Mucosa of rectum (tissue), 2 donors: ENCODE measurements at regions not wholly inside any gene's neighbourhood (a gene's known extent, or its start where the extent isn't known, plus 50 kb on each side); places are given as distances from the start of the nearest gene placed in this dataset.
A peak's percentile ranks its signal among the peaks of the same experiment; 100 is the strongest.
"Not testable (repeated sequence)": the region's sequence is repeated elsewhere in the genome, so short reads cannot be mapped to it uniquely, and the experiment has no call there.

ENCODE experiments used
- H3K27ac ChIP-seq, 2 donors: one replicate each; pipeline ENCODE4 v1.7.0; 2013; ENCODE audit warnings: inconsistent platforms in 2 of 2, low read depth in 2 of 2, low read length in 2 of 2
- H3K27me3 ChIP-seq, 2 donors: one replicate each; pipeline ENCODE4 v1.7.0; 2013; ENCODE audit warnings: low read length in 2 of 2; ENCODE audit not compliant: control insufficient read depth in 2 of 2, insufficient read depth in 2 of 2
- H3K36me3 ChIP-seq, 2 donors: one replicate each; pipeline ENCODE4 v1.7.0; 2013; ENCODE audit warnings: low read length in 2 of 2; ENCODE audit not compliant: control insufficient read depth in 2 of 2, insufficient read depth in 2 of 2
- H3K4me1 ChIP-seq, 2 donors: one replicate each; pipeline ENCODE4 v1.7.0; 2013; ENCODE audit warnings: low read length in 2 of 2, mild to moderate bottlenecking in 1 of 2; ENCODE audit not compliant: control insufficient read depth in 2 of 2, insufficient read depth in 2 of 2
- H3K4me3 ChIP-seq, 2 donors: one replicate each; pipeline ENCODE4 v1.7.0; 2013; ENCODE audit warnings: low read length in 2 of 2
- H3K9ac ChIP-seq, 2 donors: one replicate each; pipeline ENCODE4 v1.7.0; 2013; ENCODE audit warnings: low read length in 2 of 2, low read depth in 1 of 2, mild to moderate bottlenecking in 1 of 2
- H3K9me3 ChIP-seq, 2 donors: one replicate each; pipeline ENCODE4 v1.7.0; 2013; ENCODE audit warnings: low read length in 2 of 2; ENCODE audit not compliant: control insufficient read depth in 2 of 2
- donor health status: healthy.
- donor health status: Normal muscosa, but diverticular disease.

DNA sequence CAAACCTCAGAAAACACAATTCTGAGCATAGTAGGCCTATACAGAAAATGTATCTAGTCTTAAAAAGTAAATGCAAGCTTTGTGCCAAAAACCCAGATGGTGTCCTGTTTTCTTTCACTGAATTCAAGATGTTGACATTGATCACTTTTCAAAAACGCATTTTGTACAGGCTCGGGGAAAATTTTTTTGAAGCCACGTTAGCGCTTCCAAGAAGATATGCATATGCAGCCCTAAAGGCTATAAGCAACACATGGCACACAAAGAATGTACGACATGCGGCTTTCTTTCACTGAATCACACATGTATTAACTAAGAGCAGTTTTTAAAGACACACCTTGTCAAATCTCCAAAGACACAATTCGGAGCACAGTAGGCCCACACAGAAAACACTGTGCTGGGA, 115.4 kb downstream of the MRPL57 start:
- Histone ChIP-seq H3K27ac (no peak overlapping the region), H3K27me3 (no peaks in the 10 kb centered on the region), H3K4me1 (no peaks in the 10 kb centered on the region), H3K9ac (no peak overlapping the region), H3K4me3 (no peak overlapping the region), H3K9me3 (no peaks in the 10 kb centered on the region), H3K36me3 (no peaks in the 10 kb centered on the region)

DNA sequence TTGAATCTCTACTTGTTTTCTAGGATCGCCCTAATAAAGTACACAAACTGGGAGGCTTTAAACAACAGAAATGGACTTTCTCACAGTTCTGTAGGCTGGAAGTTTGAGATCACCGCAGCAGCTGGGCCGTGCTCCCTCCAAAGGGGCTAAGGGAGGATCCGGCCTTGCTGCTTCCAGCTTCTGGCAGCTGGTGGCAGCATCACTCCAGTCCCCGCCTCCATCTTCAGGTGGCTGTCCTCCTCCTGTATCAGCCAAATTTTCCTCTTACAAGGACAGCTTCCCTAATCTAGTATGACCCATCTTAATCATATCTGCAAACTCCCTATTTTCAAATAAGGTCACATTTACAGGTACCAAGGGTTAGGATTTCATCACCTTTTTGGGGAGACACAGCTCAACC, 120.5 kb downstream of the MRPL57 start:
- H3K27me3 ChIP-seq, H3K9ac ChIP-seq, H3K4me3 ChIP-seq, H3K9me3 ChIP-seq, H3K27ac ChIP-seq, H3K36me3 ChIP-seq: not testable (repeated sequence)
- peaks cover 8 to 12% of the 10 kb centered on the region in 2 donors for H3K4me1 ChIP-seq

DNA sequence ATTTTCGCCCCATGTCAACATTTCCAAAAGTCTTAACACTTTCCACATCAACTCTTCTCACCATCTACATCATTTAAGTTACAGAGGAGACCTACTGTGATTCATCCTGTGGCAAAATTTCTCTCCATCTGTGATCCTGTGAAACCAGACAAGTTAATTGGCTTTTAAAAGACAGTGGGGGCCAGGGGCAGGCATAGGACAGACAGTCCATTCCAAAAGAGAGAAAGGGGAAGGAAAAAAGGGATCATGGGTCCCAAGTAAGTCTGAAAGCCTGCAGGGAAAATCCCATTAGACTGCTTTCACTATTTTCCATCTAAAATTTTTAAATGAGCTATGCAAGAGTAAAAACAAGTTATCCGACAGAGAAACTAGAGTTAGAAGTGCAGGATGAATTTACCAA, 121.0 kb downstream of the MRPL57 start:
- H3K4me3 ChIP-seq, result peak overlapping the region; percentile 18 to 90
- H3K9ac ChIP-seq, result peak overlapping the region in 1 of 2 donors; percentile 38
- H3K36me3 ChIP-seq, result no peaks in the 10 kb centered on the region

DNA sequence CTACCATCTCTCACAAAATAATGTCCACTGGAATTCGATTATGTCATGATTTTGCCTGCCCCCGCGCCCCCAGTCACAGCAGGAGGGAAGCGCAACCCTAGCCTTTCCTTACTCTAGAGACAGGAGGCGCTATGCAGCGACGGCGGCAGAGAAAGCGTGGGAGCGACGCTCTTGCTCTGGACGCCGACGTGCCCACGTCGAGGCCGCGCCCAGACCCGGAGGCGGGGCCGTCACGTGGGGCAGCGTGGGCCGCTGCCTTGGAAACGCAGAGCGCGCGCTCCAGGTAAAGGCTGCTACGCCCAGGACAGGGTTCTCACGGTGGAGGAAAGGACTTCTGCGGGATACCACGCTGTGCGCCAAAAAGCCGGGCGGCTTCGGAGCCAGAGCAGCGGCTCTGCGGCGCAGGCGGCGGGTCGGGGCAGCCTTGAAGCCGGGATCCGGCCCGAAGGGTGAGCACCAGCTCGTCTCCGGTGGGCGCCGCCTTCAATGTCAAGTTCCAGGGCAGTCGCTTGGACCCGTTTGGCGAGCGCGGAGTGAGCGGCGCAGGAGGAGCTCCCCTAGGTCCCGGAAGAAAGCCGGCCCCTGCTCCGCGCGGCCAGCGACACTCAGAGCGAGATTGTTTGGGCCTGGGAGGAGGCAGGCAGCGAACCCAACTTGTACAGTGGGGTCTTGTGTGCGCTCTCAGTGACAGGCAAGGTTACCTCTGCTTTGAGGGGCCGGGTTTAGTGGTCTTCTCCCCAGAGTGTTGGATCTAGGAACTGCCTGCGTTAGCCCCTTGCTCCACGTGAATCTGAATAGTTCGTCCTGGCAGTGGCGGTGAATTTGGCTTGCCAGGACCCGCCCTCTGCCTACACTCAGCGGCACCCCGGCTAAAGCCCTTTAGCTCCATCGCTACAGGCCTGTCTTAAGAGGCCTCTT, 121.7 kb downstream of the MRPL57 start:
- Histone ChIP-seq H3K4me1 (peaks cover 8 to 12% of the 10 kb centered on the region in 2 donors), H3K27ac (peak overlapping the region; percentile 70 to 76), H3K36me3 (no peaks in the 10 kb centered on the region), H3K9me3 (no peaks in the 10 kb centered on the region), H3K9ac (peak overlapping the region; percentile 57 to 76), H3K4me3 (peak overlapping the region; percentile 86 to 90), H3K27me3 (no peaks in the 10 kb centered on the region)

More for the DNA sequence above, 121.0 kb downstream of the MRPL57 start:
- no peaks in the 10 kb centered on the region for H3K27me3 ChIP-seq
- H3K9me3 ChIP-seq, result no peaks in the 10 kb centered on the region
- H3K4me1 ChIP-seq, result peaks cover 8 to 12% of the 10 kb centered on the region in 2 donors
- peak overlapping the region; percentile 38 to 76 for H3K27ac ChIP-seq

DNA sequence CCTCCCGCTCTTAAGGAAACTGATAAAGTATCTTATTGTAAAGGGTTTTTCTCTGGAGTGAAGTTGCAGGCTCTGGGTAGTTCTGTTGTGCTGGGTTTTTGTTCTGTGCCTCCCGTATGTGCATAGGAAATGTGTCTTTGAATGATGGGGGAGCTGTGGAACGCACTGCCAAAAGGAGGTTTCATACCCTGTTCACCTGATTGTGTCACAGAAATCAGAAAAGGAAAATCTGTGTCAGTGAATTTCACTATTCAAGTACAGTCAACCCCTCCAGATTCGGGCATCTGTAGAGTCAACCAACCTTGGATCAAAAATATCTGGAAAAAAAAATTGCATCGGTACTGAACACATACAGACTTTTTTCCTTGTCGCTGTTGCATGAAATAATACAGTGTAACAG, 127.8 kb downstream of the MRPL57 start:
- Histone ChIP-seq H3K4me3 (no peak overlapping the region), H3K27me3 (no peaks in the 10 kb centered on the region), H3K4me1 (peaks cover 0 to under 1% of the 10 kb centered on the region in 2 donors), H3K9ac (no peak overlapping the region), H3K36me3 (no peaks in the 10 kb centered on the region), H3K9me3 (no peaks in the 10 kb centered on the region), H3K27ac (no peak overlapping the region)

DNA sequence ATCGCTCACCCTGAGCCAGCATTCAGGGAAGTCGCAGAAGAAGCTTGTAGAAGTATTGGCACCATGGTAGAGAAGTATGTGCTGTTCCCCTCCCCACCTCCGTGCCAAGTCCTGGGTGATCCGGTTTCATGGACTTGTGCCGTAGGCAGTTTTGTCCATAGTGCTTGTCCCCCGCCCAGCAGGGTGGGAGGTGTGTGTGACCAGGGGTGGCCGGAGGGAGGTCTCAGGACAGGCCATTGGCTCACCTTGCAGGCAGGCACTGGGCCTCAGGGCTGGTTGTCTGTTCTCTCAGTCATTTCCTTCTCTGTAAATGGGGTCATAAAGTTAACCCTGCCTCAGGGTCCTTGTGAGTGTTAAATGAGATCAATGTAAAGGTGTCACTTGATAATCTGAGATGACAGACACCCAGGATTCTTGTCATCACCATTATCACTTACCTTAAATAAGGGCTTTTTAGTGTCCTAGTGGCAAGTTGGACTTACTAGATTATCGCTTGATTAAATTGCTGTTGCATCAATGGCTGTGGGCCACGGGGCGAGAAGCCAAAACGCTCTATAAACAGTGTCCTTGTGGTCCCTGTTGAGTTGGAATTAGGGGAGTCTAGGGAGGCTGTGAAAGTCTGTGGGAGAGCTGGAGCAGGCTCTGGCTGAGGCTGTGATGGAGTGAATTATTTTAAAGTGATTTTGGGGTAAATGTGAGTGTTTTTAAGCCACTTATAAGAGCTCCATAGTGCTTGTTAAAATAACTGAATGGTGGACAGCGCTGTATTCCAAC, 130.0 kb downstream of the MRPL57 start:
- H3K9ac ChIP-seq, H3K9me3 ChIP-seq, H3K27ac ChIP-seq, H3K4me1 ChIP-seq, H3K27me3 ChIP-seq, H3K36me3 ChIP-seq, H3K4me3 ChIP-seq: not testable (repeated sequence)

DNA sequence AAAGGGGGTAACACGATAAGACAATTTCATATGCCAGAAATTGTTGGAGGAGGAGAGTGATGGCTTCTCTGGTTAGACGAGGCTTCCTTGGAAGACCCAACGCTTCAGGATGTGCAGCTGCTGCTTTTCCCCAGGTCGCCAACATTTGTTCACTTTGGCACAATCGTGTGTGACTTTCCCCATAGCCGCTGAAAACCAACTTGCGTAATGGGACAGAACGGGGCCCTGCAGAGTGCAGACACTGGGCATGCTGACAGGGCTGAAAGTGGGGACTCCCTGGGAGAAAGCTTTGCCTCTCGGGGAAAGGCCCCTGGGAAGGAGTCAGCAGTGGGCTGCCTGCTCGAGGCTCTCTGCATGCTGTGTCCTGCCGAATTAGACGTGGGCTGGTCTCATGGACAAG, 130.7 kb downstream of the MRPL57 start:
- not testable (repeated sequence) for H3K9me3 ChIP-seq, H3K4me3 ChIP-seq, H3K27me3 ChIP-seq, H3K4me1 ChIP-seq, H3K27ac ChIP-seq, H3K36me3 ChIP-seq, H3K9ac ChIP-seq

DNA sequence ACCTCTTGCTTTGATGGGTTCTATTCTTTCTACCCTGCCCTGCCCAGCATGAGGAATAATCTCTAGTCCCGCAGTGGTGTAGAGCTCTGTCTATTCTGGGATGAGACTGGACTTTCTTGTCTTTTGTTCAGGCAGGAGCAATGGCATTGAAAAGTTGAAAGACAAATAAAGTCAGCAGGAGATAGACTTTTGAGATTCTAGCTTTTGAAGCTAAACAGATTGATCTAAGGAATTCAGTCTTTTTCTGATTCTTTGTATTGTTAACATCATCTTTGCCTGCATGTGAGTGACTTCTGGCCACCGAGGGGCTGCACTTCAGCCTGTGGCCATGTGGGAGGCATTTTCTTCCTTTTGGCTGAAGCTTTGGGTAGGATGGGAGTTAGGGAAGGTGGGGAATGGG, 132.4 kb downstream of the MRPL57 start:
- no peak overlapping the region for H3K4me3 ChIP-seq
- no peaks in the 10 kb centered on the region for H3K9me3 ChIP-seq
- no peak overlapping the region for H3K27ac ChIP-seq
- no peaks in the 10 kb centered on the region for H3K36me3 ChIP-seq
- H3K4me1 ChIP-seq, result no peaks in the 10 kb centered on the region
- no peaks in the 10 kb centered on the region for H3K27me3 ChIP-seq
- H3K9ac ChIP-seq, result no peak overlapping the region

DNA sequence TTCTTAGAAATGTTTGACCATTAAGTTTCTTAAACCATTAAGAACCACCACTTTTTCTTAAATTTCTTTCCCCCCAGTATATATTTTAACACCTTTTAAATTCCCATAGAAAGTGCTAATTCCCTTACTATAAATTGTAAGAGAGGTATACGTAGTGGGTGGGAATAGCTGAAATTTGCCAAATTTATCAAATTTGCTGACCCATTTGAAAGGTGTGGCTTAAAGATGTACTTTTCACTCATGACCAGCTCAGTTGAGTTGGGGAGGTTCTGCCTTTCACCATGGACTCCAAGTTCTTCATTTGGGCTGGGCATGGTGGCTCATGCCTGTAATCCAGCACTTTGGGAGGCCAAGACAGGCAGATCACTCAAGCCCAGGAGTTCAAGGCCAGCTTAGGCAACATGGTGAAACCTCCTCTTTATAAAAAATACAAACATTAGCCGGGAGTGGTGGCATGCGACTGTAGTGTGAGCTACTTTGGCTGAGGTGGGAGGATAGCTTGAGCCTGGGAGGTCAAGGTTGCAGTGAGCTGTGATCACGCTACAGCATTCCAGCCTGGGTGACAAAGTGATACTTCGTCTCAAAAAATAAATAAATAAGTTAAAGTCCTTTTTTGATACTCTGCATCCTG, 133.2 kb downstream of the MRPL57 start:
- H3K27me3 ChIP-seq, result no peaks in the 10 kb centered on the region
- no peak overlapping the region for H3K27ac ChIP-seq
- no peaks in the 10 kb centered on the region for H3K4me1 ChIP-seq
- H3K36me3 ChIP-seq, result no peaks in the 10 kb centered on the region
- H3K4me3 ChIP-seq, result no peak overlapping the region
- no peak overlapping the region for H3K9ac ChIP-seq
- no peaks in the 10 kb centered on the region for H3K9me3 ChIP-seq

DNA sequence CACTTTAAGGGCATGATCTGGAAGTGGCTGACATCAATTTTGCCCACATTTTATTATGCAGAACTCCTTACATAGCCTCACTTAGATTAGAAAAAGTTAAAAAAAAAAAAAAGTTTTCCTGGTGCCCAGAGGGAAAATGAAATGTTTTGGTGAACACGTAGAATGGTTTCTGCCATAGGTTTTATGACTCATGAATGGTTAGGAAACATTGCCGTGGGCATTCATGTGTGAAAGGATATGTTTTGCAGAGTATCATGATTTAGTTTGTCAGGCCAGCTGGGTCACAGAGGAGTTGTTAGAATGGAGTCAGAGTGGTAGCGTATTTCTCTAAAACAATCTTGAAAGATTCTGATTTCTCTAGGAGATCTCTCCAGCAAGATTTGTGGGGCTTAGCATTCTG, 133.8 kb downstream of the MRPL57 start:
- Histone ChIP-seq H3K4me1 (no peaks in the 10 kb centered on the region), H3K36me3 (no peaks in the 10 kb centered on the region), H3K9me3 (no peaks in the 10 kb centered on the region), H3K27ac (no peak overlapping the region), H3K4me3 (no peak overlapping the region), H3K27me3 (no peaks in the 10 kb centered on the region), H3K9ac (no peak overlapping the region)
